GM10248 (cell line): ENCODE measurements at regions not wholly inside any gene's neighbourhood (a gene's known extent, or its start where the extent isn't known, plus 50 kb on each side); places are given as distances from the start of the nearest gene placed in this dataset.
A peak's percentile ranks its signal among the peaks of the same experiment; 100 is the strongest.

ENCODE experiments used
- CTCF ChIA-PET: fragments of 300-600 bp; sonication (Branson Sonifier 250); formaldehyde crosslinking; extraction: SDS; loops from one replicate; lab custom pipeline; 2021; ENCODE audit warnings: antibody characterized with exemption; lab: Yijun Ruan, JAX
- POLR2A ChIA-PET: fragments of 350-650 bp; sonication (Branson Sonifier 250); formaldehyde crosslinking; extraction: SDS; loops from one replicate; lab custom pipeline; 2020; ENCODE audit warnings: antibody characterized with exemption; lab: Yijun Ruan, JAX
- DNase-seq: peaks from one replicate; pipeline ENCODE4 v3.0.0; 2012; ENCODE audit errors: extremely low spot score
- CTCF ChIP-seq: IDR thresholded peaks from 2 replicates; pipeline ENCODE4 v1.5.1; 2012; ENCODE audit warnings: mild to moderate bottlenecking, low read depth; ENCODE audit errors: extremely low read depth, missing control alignments, control extremely low read depth

- DNase-seq: peak; percentile 32
- CTCF ChIA-PET: interaction anchor here (0.7 to 0.9 kb wide), 2 partner anchors 13 to 1348 kb away, joined by 3 read pairs; no protein-coding TSS in a partner anchor
- POLR2A ChIA-PET: no interaction called here
- TF ChIP-seq CTCF: no peak
These were observed 99.0 kb upstream of the MRI1 start for GRCh38 chr19:13665125-13665905.

GRCh38 chr19:13652810-13653590 is 111.3 kb upstream of the MRI1 start:
- DNase-seq: no peak
- POLR2A ChIA-PET: no interaction called here
- CTCF ChIA-PET: no interaction called here
- no peak for TF ChIP-seq CTCF

- POLR2A ChIA-PET: no interaction called here
- CTCF ChIA-PET: no interaction called here
- no peak for TF ChIP-seq CTCF
- DNase-seq: no peak
These were observed 117.6 kb upstream of the MRI1 start for GRCh38 chr19:13646758-13647157.

- ChIA-PET CTCF (interaction anchor here (1.5 kb wide), 1 partner anchor 55 kb away, joined by 8 read pairs; no protein-coding TSS in a partner anchor), POLR2A (no interaction called here)
- TF ChIP-seq CTCF: no peak
These were observed 119.7 kb upstream of the MRI1 start for GRCh38 chr19:13644645-13645044.

GRCh38 chr19:13640611-13641010 is 123.7 kb upstream of the MRI1 start:
- CTCF ChIA-PET: no interaction called here
- no peak for DNase-seq
- POLR2A ChIA-PET: no interaction called here
- no peak for TF ChIP-seq CTCF

More at GRCh38 chr19:13644645-13645044, 119.7 kb upstream of the MRI1 start:
- no peak for DNase-seq

GRCh38 chr19:13639342-13639929 is 124.9 kb upstream of the MRI1 start:
- no peak for TF ChIP-seq CTCF
- DNase-seq: no peak
- ChIA-PET CTCF (no interaction called here), POLR2A (no interaction called here)
